ENCODE measurements at regions not wholly inside any gene's neighbourhood (a gene's known extent, or its start where the extent isn't known, plus 50 kb on each side); places are given as distances from the start of the nearest gene placed in this dataset.
A peak's percentile ranks its signal among the peaks of the same experiment; 100 is the strongest.

DNA sequence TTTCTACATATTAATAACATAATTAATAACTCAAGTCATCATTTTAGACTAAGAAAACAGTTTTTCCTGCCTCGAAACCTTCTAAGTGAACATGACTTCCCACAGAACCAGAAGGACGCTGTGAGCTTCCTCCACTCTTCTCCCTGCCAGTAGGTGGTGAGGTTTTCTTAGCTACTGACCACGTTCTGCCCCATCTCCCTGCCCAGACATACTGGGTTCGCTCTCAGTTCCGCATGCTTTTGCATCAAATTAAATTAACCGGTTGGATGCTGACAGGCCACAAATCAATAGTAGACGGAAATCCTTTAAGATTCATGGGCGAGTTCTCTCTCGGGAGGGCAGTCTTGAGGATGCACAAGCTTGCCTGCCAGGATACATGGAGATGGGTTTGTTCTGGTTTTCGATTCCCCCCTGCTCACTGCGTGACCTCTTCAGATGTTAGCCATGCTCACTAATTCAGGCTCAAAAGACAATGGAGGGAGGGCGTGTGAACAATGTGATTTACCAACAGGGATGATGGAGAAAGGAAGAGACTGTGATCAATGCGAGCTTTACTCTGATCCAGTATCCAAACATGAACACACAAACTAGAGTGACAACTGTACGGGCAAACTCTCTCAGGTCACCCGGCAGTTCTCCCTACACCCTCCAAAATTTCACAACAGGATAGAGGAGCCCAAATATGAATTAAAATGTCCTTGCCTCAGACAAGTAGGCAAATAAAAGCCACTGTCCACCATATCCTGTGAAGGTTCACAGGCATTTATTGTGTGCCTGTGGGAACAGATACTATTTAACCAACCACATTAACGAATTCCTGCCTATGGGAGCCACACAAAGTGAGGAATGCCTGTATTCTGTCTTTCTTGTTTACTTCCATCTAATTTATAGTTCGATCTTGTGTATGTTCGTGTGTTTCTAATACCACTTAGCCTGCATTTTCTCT lies 375.7 kb downstream of the EIPR1 start:
- ChIA-PET CTCF (interaction anchor here (1.5 kb wide), 1 partner anchor 460 kb away, joined by 4 read pairs; no protein-coding TSS in a partner anchor), POLR2A (no interaction called here)
- TF ChIP-seq CTCF (IDR thresholded peaks at IDR 0.05; ENCODE audit: control extremely low read depth, extremely low read depth, low read depth, missing control alignments) = peak; percentile 19
- no peak for DNase-seq (ENCODE audit: extremely low spot score)

- DNase-seq (ENCODE audit: extremely low spot score) = no peak
- POLR2A ChIA-PET = no interaction called here
Observed at GRCh38 chr2:3000968-3001367, 376.6 kb downstream of the EIPR1 start.

DNA sequence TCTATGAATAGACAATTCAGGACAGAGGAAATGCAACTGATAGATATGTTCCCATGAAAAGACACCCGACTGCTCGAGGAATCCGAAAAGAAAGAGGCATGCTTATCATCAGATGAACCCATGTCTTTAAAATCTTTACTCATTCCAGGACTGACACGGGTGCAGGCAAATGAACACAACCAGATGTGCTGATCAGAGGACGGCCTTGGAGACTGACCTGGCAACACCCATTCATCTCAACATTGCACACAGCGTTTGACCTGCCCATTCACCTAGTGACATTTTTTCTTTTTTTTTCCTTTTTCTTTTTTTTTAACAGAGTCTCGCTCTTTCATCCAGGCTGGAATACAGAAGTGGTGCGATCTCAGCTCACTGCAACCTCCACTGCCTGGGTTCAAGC lies 377.5 kb downstream of the EIPR1 start:
- ChIA-PET POLR2A (no interaction called here), CTCF (no interaction called here)
- TF ChIP-seq CTCF (IDR thresholded peaks at IDR 0.05; ENCODE audit: control extremely low read depth, extremely low read depth, low read depth, missing control alignments) = no peak
- DNase-seq (ENCODE audit: extremely low spot score) = no peak

More at GRCh38 chr2:3000968-3001367, 376.6 kb downstream of the EIPR1 start:
- CTCF ChIA-PET = interaction anchor here (1.5 kb wide), 1 partner anchor 461 kb away, joined by 4 read pairs; no protein-coding TSS in a partner anchor
- TF ChIP-seq CTCF (IDR thresholded peaks at IDR 0.05; ENCODE audit: control extremely low read depth, extremely low read depth, low read depth, missing control alignments) = no peak

GRCh38 chr2:2998971-2999370 lies 378.6 kb downstream of the EIPR1 start:
- no peak for DNase-seq (ENCODE audit: extremely low spot score)
- ChIA-PET POLR2A (no interaction called here), CTCF (no interaction called here)
- no peak for TF ChIP-seq CTCF (IDR thresholded peaks at IDR 0.05; ENCODE audit: control extremely low read depth, extremely low read depth, low read depth, missing control alignments)

- DNase-seq (ENCODE audit: extremely low spot score) = no peak
- no peak for TF ChIP-seq CTCF (IDR thresholded peaks at IDR 0.05; ENCODE audit: control extremely low read depth, extremely low read depth, low read depth, missing control alignments)
- ChIA-PET CTCF (interaction anchor here (1.0 kb wide), 1 partner anchor 149 kb away, joined by 3 read pairs; no protein-coding TSS in a partner anchor), POLR2A (no interaction called here)
Observed at GRCh38 chr2:2993172-2993692, 384.4 kb downstream of the EIPR1 start.

DNA sequence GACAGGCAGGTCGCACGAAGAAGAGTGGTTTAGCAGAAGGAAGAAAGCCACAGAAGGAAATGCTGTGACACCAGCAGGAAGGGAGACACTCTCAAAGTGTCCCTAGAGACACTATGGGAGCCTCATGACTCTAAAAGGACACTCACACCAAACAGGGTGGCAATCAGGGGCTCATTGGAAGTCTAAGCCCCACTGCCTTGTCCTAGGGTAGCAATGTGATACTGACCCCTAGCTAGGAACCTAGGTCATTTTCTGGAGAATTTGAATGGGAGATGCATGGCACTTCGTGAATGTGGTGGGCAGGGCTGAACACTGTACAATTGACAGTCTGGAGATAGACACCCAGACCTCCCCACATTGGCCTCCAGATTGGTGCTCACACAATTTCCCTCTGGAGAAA lies 385.0 kb downstream of the EIPR1 start:
- POLR2A ChIA-PET = no interaction called here
- CTCF ChIA-PET = interaction anchor here (1.0 to 1.7 kb wide), 3 partner anchors 148 to 410 kb away, joined by 3 read pairs; no protein-coding TSS in a partner anchor

More for the DNA sequence above, 385.0 kb downstream of the EIPR1 start:
- no peak for TF ChIP-seq CTCF (IDR thresholded peaks at IDR 0.05; ENCODE audit: control extremely low read depth, extremely low read depth, low read depth, missing control alignments)
- no peak for DNase-seq (ENCODE audit: extremely low spot score)
